Adipocyte (in vitro differentiated cells): ENCODE measurements at regions not wholly inside any gene's neighbourhood (a gene's known extent, or its start where the extent isn't known, plus 50 kb on each side); places are given as distances from the start of the nearest gene placed in this dataset.

Experiments
- DNase-seq: peaks from one replicate; pipeline ENCODE4 v3.0.0-alpha.2; 2015; ENCODE audit warnings: low read depth
- H3K27me3 ChIP-seq: replicated peaks from 2 replicates; pipeline ENCODE4 v1.7.0; 2013; ENCODE audit warnings: mild to moderate bottlenecking, low read length, moderate library complexity; ENCODE audit not compliant: control insufficient read depth, insufficient read depth
- H3K36me3 ChIP-seq: 2 replicates; pipeline ENCODE4 v1.7.0; 2013; ENCODE audit warnings: low read length, mild to moderate bottlenecking, moderate library complexity; ENCODE audit not compliant: control insufficient read depth, insufficient read depth, severe bottlenecking
- H3K4me1 ChIP-seq: 2 replicates; pipeline ENCODE4 v1.7.0; 2013; ENCODE audit warnings: mild to moderate bottlenecking, low read length, moderate library complexity; ENCODE audit not compliant: control insufficient read depth, insufficient read depth
- H3K4me3 ChIP-seq: 2 replicates; pipeline ENCODE4 v1.7.0; 2013; ENCODE audit warnings: mild to moderate bottlenecking, low read length, moderate library complexity
- H3K9ac ChIP-seq: 2 replicates; pipeline ENCODE4 v1.7.0; 2013; ENCODE audit warnings: mild to moderate bottlenecking, low read length, moderate library complexity
- H3K9me3 ChIP-seq: 2 replicates; pipeline ENCODE4 v1.7.0; 2013; ENCODE audit warnings: mild to moderate bottlenecking, low read length, moderate library complexity; ENCODE audit not compliant: control insufficient read depth

DNA sequence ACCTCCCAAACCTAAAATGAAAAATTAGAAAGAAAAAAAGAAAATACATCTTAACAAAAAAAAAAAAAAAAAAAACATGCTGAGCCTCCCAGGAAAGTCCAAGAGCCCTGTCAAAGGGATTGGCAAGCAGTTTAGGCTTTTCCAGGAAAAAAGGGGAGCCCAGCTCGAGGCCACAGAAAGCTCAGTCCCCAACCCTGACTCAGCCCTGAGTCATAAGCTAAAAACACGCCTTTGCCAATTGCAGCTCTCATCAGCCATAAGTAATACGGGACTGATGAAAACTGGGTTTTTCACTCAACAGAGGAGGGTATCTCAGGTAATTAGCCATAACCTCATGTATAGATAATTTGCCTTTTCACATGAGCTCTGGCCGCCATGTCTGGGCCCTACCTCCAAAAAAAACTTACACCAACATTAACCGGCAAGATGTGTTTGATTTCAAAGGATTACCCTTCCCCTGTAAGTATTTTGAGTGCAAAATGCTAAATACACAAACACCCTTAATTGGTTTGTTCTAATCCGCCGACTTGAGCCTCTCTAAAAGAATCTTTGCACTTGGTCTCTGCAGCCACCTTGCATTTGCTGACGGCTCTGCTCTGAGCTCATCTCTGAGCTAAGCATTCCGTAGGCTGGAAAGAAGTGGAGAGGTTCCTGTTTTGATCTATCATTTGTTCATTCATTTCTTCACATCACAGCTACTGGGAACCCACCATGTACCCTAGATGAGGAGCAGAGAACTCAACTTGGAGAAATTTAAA is 319.2 kb downstream of the BCL11B start:
- no peak overlapping the region for H3K4me3 ChIP-seq
- DNase-seq = peak; percentile 31
- no peak overlapping the region for H3K9ac ChIP-seq
- peaks cover 6% of the 10 kb centered on the region for H3K27me3 ChIP-seq
- H3K9me3 ChIP-seq = no peaks in the 10 kb centered on the region
- no peaks in the 10 kb centered on the region for H3K36me3 ChIP-seq
- peaks cover 43% of the 10 kb centered on the region for H3K4me1 ChIP-seq

DNA sequence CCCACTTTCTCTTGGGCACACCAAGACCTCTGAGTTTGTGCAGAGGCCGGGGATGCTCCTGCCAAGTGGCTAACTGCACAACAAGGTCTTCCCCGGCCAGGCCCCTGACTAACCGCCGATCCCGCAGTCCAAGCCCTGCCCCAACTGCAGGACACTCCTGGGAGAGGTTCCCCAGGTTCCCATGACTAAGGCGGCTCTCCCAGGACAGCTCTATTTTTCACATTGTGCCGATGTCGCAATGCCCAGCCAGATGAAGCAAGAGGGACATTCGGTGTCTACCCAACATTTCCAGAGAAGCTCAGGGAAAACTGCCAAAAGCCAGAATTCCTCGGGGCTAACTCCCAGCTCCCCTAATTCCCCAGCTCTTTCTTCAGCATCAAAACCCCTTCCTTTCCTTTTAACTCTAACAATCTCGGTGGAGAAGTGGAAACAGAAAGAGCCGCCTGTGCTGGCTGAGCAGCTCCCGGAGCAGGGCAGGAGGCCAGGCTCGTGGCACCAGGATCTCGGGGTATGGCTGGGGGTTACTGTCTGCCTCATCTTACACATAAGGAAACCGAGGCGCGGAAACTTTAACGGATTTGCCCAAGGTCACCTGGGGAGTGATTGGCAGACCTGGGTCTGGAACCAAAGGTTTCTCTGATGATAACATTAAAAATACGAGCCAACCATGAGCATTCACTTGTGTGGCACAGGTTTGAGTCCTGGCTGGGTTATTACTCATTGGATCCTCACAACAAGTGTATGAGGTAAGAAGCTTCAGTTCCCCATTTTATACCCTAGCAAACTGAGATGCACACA is 318.2 kb downstream of the BCL11B start:
- no peaks in the 10 kb centered on the region for H3K9me3 ChIP-seq
- no peak overlapping the region for H3K4me3 ChIP-seq
- peaks cover 12% of the 10 kb centered on the region for H3K27me3 ChIP-seq
- DNase-seq = peak; percentile 63
- H3K9ac ChIP-seq = no peak overlapping the region
- H3K4me1 ChIP-seq = peaks cover 46% of the 10 kb centered on the region
- no peaks in the 10 kb centered on the region for H3K36me3 ChIP-seq

DNA sequence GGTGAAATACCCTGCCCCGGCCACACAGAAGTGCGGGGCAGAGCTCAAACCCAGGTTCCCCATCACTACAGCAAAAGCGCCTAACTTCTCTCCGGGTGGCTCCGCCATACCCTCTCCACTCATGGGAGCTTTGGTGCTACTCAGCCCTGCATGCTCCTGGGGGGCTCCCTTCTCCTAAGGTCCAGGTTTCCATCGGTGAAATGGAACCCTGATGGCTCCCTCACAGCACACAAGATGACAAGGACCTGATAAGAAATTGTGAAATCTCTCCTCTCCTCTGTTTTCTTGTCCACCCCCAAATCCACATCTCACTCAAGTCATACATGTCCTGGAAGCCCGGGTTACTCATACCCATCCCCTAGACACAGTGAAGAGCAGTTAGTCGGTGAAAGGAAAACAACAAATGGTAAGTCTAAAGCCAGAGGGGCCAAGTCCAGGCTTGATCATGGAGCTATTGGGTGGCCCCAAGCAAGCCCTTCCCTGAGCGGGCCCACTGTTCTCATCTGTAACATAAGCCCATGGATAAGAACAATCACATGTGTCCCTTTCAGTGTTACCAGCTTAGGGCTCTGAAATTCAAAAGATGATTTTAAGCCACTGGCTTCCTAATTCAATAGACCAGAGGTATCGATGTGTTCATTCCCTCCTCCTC is 317.5 kb downstream of the BCL11B start:
- DNase-seq = no peak
- Histone ChIP-seq H3K9me3 (no peaks in the 10 kb centered on the region), H3K36me3 (no peaks in the 10 kb centered on the region), H3K4me3 (no peak overlapping the region), H3K27me3 (peaks cover 16% of the 10 kb centered on the region), H3K4me1 (peaks cover 40% of the 10 kb centered on the region), H3K9ac (no peak overlapping the region)

DNA sequence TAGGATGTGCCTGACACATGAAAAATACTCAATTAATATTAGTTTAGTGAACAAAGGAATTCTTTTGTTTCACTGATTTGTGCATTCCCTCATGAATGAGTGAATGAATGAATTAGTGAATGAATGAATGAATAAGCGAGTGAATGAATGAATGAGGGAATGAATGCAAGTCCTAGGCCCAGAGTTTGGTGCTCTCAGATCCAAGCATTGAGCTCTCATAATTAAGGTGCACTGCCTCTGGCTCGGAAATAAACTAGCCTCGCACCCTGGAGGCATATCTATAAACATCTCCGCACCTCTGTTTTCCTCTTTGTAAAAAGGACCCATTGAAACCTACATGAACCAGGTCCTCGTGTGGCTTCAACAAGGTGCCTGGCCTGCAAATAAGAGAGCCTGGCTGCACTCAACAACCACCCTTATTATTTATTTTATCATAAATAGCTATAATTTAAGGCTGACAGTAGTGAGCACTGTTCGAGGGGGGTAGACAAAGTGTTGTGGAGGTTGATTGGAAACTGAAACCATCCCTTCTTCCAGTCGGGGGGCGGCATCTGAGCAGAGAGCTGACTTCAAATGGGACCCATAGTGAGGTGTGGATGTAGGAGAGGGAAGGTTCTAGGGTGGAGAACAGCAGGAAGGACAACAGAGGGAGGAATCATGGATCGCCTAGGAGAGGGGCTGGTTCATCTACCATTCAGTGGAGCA is 316.8 kb downstream of the BCL11B start:
- H3K27me3 ChIP-seq = peaks cover 22% of the 10 kb centered on the region
- no peak for DNase-seq

DNA sequence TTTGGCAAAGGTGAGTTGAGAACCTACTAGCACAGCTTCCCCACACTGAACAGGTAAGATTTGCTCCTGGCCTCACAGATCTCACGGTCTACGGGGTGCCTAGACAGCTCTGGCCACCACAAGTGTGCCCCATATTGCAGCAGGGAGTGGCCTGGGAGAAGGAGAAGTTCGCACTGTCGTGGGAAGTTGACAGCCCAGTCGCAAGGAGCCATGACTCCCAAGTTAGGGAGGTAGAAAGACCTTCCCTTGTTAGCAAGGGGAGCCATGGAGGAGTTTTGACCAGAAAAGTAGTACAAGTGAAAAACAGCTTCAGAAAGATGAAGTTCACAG is 316.3 kb downstream of the BCL11B start:
- H3K9ac ChIP-seq = no peak overlapping the region
- no peak for DNase-seq
- peaks cover 22% of the 10 kb centered on the region for H3K27me3 ChIP-seq
- H3K4me1 ChIP-seq = peaks cover 35% of the 10 kb centered on the region
- H3K9me3 ChIP-seq = no peaks in the 10 kb centered on the region
- H3K36me3 ChIP-seq = no peaks in the 10 kb centered on the region
- no peak overlapping the region for H3K4me3 ChIP-seq

More for the DNA sequence above, 316.8 kb downstream of the BCL11B start:
- peaks cover 35% of the 10 kb centered on the region for H3K4me1 ChIP-seq
- no peaks in the 10 kb centered on the region for H3K9me3 ChIP-seq
- no peak overlapping the region for H3K9ac ChIP-seq
- H3K4me3 ChIP-seq = no peak overlapping the region
- no peaks in the 10 kb centered on the region for H3K36me3 ChIP-seq

DNA sequence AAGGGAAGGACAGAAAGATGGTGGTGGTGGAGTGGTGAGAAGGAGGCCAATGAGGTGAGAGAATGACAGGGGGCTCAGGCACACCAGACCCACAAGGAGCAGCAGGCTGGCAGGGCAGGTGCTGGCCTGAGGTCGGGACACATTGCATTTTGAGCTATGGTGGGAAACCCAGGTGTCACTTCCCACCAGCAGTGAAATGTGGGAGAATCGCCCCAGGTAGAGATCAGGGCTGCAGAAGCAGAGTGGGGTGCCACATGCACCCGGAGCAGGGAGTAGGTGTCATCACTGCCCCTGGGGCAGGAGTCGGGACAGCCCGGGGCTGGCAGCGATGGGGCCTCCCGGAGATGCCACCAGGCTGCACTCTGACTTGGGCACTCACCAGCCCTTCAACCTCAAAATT is 315.8 kb downstream of the BCL11B start:
- Histone ChIP-seq H3K9me3 (no peaks in the 10 kb centered on the region), H3K4me1 (peaks cover 35% of the 10 kb centered on the region), H3K27me3 (peaks cover 22% of the 10 kb centered on the region), H3K9ac (no peak overlapping the region), H3K4me3 (no peak overlapping the region), H3K36me3 (no peaks in the 10 kb centered on the region)
- DNase-seq = no peak

DNA sequence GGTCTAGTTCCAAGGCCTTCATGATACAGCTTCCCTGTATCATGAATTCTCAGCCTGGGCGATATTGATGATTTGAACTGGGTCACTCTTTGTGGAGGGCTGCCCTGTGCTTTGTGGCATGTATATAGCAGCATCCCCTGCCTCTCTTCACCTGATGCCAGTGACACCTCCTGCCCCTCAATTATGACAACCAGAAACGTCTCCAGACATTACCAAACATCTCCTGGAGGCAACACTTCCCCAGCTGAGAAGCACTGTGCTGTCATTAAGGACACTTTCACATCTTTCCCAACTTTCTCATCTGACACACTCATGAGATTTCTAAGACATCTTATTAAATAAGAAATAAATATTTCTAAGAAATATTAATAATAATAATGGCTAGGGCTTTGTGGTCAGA is 315.3 kb downstream of the BCL11B start:
- Histone ChIP-seq H3K9ac (no peak overlapping the region), H3K4me1 (peaks cover 35% of the 10 kb centered on the region), H3K36me3 (no peaks in the 10 kb centered on the region), H3K4me3 (no peak overlapping the region), H3K9me3 (no peaks in the 10 kb centered on the region), H3K27me3 (peaks cover 22% of the 10 kb centered on the region)
- no peak for DNase-seq

DNA sequence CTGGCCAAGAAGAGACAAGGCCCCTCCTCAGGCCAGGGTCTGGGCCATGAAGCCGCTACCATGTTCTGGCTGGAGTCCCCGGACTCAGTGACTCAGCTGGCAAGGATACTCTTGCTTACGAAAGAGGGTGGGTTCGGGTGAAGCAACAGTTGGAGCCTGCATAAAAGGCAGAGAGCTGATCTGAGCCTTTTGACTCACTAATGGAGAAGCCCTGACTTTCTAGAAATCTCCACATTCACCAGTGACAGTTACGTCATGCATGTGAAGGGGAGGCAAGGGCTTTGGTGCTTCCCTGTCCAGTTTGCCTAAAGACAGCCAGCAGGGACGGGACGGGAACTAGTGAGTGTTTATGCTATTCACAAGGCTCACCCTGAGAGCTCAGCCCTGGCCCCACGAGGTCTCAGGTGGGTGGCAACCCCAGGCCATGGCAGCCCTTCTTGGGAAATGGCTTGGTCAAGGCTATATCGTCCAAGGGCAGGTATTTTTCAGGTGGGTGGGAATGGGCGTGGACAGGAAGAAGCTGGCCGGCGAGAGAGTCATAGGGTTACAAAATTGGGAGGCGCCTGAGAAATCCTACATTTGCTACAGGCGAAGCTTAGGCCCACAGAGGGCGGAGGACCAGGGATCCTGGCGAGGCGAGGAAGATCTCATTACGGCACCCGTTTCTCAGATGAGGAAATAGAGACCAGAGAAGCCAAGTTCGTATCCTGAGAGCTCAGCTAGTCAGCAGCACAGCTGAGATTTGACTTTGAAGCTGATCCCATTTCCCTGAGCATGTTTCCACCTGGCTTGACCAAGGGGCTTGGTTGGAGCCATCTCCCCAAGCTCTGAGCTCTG is 314.6 kb downstream of the BCL11B start:
- Histone ChIP-seq H3K9me3 (no peaks in the 10 kb centered on the region), H3K4me3 (no peak overlapping the region), H3K27me3 (peaks cover 27% of the 10 kb centered on the region), H3K4me1 (peaks cover 31% of the 10 kb centered on the region), H3K36me3 (no peaks in the 10 kb centered on the region), H3K9ac (no peak overlapping the region)
- DNase-seq = peak; percentile 72

DNA sequence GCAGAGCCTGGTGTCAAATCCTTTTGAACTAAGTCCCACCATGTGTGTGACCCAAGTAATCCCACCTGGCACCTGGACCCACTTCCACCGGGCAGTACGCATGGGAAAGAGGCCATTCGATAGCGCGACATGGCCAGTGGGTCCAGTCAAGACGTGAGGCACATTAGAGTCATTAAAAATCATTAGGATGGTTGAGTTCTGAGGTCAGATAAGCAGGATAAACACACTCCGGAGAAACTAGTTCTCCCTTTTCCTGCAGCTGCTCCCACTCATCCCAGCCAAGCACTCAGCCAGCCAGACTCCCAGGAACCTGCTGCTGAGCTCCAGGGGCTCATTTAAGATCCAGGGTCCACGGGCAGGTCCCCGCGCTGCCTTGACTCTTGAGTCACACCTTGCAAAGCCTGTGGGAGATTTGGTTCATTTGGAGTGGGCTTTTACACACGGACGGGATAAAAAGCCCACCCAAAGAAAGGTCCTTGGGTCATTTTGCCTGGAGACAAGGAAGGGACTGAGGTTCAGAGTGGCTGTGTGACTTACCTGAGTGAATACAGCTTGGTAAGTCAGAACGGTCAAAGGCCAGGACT is 313.9 kb downstream of the BCL11B start:
- Histone ChIP-seq H3K9ac (no peak overlapping the region), H3K4me1 (peaks cover 24% of the 10 kb centered on the region), H3K9me3 (no peaks in the 10 kb centered on the region), H3K36me3 (no peaks in the 10 kb centered on the region), H3K27me3 (peaks cover 27% of the 10 kb centered on the region), H3K4me3 (no peak overlapping the region)
- no peak for DNase-seq

DNA sequence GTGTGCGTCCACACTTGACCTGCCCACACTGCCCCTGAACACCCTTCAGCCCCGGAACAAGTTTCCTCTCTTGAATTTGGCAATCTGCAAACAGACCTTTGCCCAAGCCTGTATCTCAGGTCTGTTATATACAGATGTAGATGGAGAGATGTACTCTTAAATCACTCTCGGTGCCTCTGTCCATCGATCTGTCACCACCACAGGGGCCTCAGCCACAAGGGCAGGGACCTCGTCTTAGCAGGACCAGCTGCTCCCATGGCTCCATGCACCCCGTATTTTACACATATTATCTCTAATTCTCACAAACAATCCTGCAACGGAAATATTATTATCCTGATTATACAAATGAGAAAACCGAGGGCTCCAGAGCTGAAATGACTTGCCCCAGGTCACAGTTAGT is 313.4 kb downstream of the BCL11B start:
- no peak for DNase-seq
- Histone ChIP-seq H3K27me3 (peaks cover 27% of the 10 kb centered on the region), H3K9me3 (no peaks in the 10 kb centered on the region), H3K4me1 (peaks cover 19% of the 10 kb centered on the region), H3K36me3 (no peaks in the 10 kb centered on the region), H3K4me3 (no peak overlapping the region), H3K9ac (no peak overlapping the region)
